ENCODE measurements at regions not wholly inside any gene's neighbourhood (a gene's known extent, or its start where the extent isn't known, plus 50 kb on each side); places are given as distances from the start of the nearest gene placed in this dataset.

- TF ChIP-seq POLR2A (IDR thresholded peaks at IDR 0.05) = no peak
- no peak for TF ChIP-seq CTCF (IDR thresholded peaks at IDR 0.05)
- whole genome bisulfite sequencing, 4 donors = 51 to 58% (median 55%) methylated on average over 10 to 11 of the region's 11 CpGs
Observed at GRCh38 chr16:5653789-5654188, 556.2 kb upstream of the EEF2KMT start.

GRCh38 chr16:5653041-5653440, 555.4 kb upstream of the EEF2KMT start:
- no peak overlapping the region for H3K4me3 ChIP-seq
- no peaks in the 10 kb centered on the region for H3K4me1 ChIP-seq
- intact Hi-C loops (cut with DNase I) = no loop called here
- peak in 1 of 4 donors; percentile 41 for ATAC-seq
- peaks cover 0 to 8% (median 0%) of the 10 kb centered on the region in 12 donors for H3K9me3 ChIP-seq
- TF ChIP-seq POLR2A (IDR thresholded peaks at IDR 0.05) = no peak
- H3K27me3 ChIP-seq = peaks cover 0 to 8% (median 0%) of the 10 kb centered on the region in 9 donors
- no peak for DNase-seq
- 87 to 93% (median 90%) methylated on average over 10 of the region's 10 CpGs for WGBS, 4 donors
- H3K36me3 ChIP-seq = no peaks in the 10 kb centered on the region
- no peak overlapping the region for H3K27ac ChIP-seq

More at GRCh38 chr16:5653789-5654188, 556.2 kb upstream of the EEF2KMT start:
- ATAC-seq (no peak), DNase-seq (no peak)
- H3K4me1 ChIP-seq = no peaks in the 10 kb centered on the region
- H3K36me3 ChIP-seq = no peaks in the 10 kb centered on the region
- peaks cover 0 to 8% (median 0%) of the 10 kb centered on the region in 12 donors for H3K9me3 ChIP-seq
- peaks cover 0 to 8% (median 0%) of the 10 kb centered on the region in 9 donors for H3K27me3 ChIP-seq
- intact Hi-C loops (cut with DNase I) = no loop called here
- H3K27ac ChIP-seq = no peak overlapping the region
- no peak overlapping the region for H3K4me3 ChIP-seq

- Histone ChIP-seq H3K27ac (no peak overlapping the region), H3K27me3 (peaks cover 0 to 8% (median 0%) of the 10 kb centered on the region in 9 donors), H3K4me3 (no peak overlapping the region), H3K9me3 (no peaks in the 10 kb centered on the region), H3K36me3 (no peaks in the 10 kb centered on the region), H3K4me1 (no peaks in the 10 kb centered on the region)
- no peak for ATAC-seq
- DNase-seq = no peak
- no peak for TF ChIP-seq CTCF (IDR thresholded peaks at IDR 0.05)
- no peak for TF ChIP-seq POLR2A (IDR thresholded peaks at IDR 0.05)
- 38 to 55% (median 42%) methylated on average over 19 to 22 of the region's 22 CpGs for WGBS, 4 donors
- intact Hi-C loops (cut with DNase I) = no loop called here
Observed at GRCh38 chr16:5649762-5650743, 552.5 kb upstream of the EEF2KMT start.

- WGBS, 4 donors = 74 to 88% (median 78%) methylated on average over 1 of the region's 1 CpG
- no peak overlapping the region for H3K27ac ChIP-seq
- TF ChIP-seq CTCF (IDR thresholded peaks at IDR 0.05) (no peak), POLR2A (IDR thresholded peaks at IDR 0.05) (no peak)
- DNase-seq (no peak), ATAC-seq (no peak)
- no peaks in the 10 kb centered on the region for H3K4me1 ChIP-seq
- H3K36me3 ChIP-seq = no peaks in the 10 kb centered on the region
- H3K27me3 ChIP-seq = peaks cover 0 to 5% (median 0%) of the 10 kb centered on the region in 9 donors
- no peaks in the 10 kb centered on the region for H3K9me3 ChIP-seq
- H3K4me3 ChIP-seq = no peak overlapping the region
- intact Hi-C loops (cut with DNase I) = no loop called here
Observed at GRCh38 chr16:5647051-5647450, 549.5 kb upstream of the EEF2KMT start.

Data from heart left ventricle (tissue), 16 donors.